K562 (cell line): ENCODE measurements at regions not wholly inside any gene's neighbourhood (a gene's known extent, or its start where the extent isn't known, plus 50 kb on each side); places are given as distances from the start of the nearest gene placed in this dataset.

Experiments used
- ATAC-seq: fragments of 200-7000 bp; cut with Tn5 transposase; 3 replicates; pipeline ENCODE4 v1.9.1; 2020; ENCODE audit warnings: moderate library complexity
- BruUV-seq: library from RNA; stranded (reverse); fragments of 400-500 nt; replicated peaks from 2 replicates; lab custom pipeline; 2021; lab: Mats Ljungman, UMichigan
- CTCF ChIA-PET: fragments of 300-600 bp; formaldehyde crosslinking; extraction: SDS; loops from one replicate; lab custom pipeline; 2021; ENCODE audit warnings: low intra/inter-chr PET ratio; lab: Yijun Ruan, JAX
- POLR2A ChIA-PET: fragments of 300-600, 350-650 bp; sonication (Branson Sonifier 250); formaldehyde crosslinking; extraction: SDS; loops from one replicate; lab custom pipeline; 2021; ENCODE audit warnings: antibody characterized with exemption, inconsistent platforms; lab: Yijun Ruan, JAX
- DNase-seq, 4 experiments: peaks; one replicate each; pipeline versions ENCODE4 v3.0.0 to v3.0.0-alpha.2; 2011 to 2018; ENCODE audit warnings: low spot score in 3 of 4, mixed read lengths in 3 of 4; ENCODE audit errors: extremely low read depth in 1 of 4
- FAIRE-seq: peaks from 2 replicates; lab custom pipeline; 2011; peaks lifted over from hg19 to GRCh38; lab: Jason Lieb, UNC
- H2AFZ ChIP-seq: 2 replicates; pipeline ENCODE4 v1.6.0; 2011; ENCODE audit warnings: low read depth, low read length, control low read depth, inconsistent platforms
- H3K27ac ChIP-seq: fragments of 200-600 bp; 3 replicates; pipeline ENCODE4 v1.8.0; 2011; ENCODE audit warnings: low read depth, mild to moderate bottlenecking, control low read depth, inconsistent platforms, low read length, moderate library complexity, mixed read lengths; ENCODE audit errors: extremely low read depth
- H3K27me3 ChIP-seq, 2 experiments: fragments of 300-600 bp in 1 of 2; 2 replicates in 1 of 2; 3 replicates in 1 of 2; pipeline versions ENCODE4 v1.6.0 to v1.8.0; 2011; ENCODE audit warnings: inconsistent platforms in 2 of 2, low read length in 2 of 2, mild to moderate bottlenecking in 1 of 2, mixed read lengths in 1 of 2, moderate library complexity in 1 of 2; ENCODE audit not compliant: control insufficient read depth in 2 of 2, insufficient read depth in 2 of 2
- H3K36me3 ChIP-seq: fragments of 300-600 bp; 3 replicates; pipeline ENCODE4 v1.8.0; 2011; ENCODE audit warnings: mild to moderate bottlenecking, low read length, inconsistent platforms; ENCODE audit not compliant: control insufficient read depth, insufficient read depth
- H3K4me1 ChIP-seq, 2 experiments: fragments of 200-600 bp in 1 of 2; replicated peaks in 1 of 2; 2 replicates in 1 of 2; 3 replicates in 1 of 2; pipeline versions ENCODE4 v1.5.1 to v1.8.0; 2011; ENCODE audit warnings: inconsistent platforms in 2 of 2, low read length in 2 of 2, mild to moderate bottlenecking in 1 of 2, mixed read lengths in 1 of 2, moderate library complexity in 1 of 2; ENCODE audit not compliant: control insufficient read depth in 2 of 2, insufficient read depth in 2 of 2
- H3K4me2 ChIP-seq: 2 replicates; pipeline ENCODE4 v1.6.1; 2011; ENCODE audit warnings: low read length, control low read depth, inconsistent platforms, mixed read lengths; ENCODE audit not compliant: insufficient read depth
- H3K4me3 ChIP-seq: fragments of 200-600 bp; sonication (generic), shearing (Covaris generic); 2 replicates; pipeline ENCODE4 v1.5.1; 2016; ENCODE audit warnings: control low read depth, inconsistent platforms
- H3K79me2 ChIP-seq: fragments of 200-600 bp; 3 replicates; pipeline ENCODE4 v1.8.0; 2011; ENCODE audit warnings: low read length, inconsistent platforms; ENCODE audit not compliant: control insufficient read depth, insufficient read depth
- H3K9ac ChIP-seq, 2 experiments: 2 replicates each; pipeline versions ENCODE4 v1.6.0 to v1.6.1; 2011; ENCODE audit warnings: low read depth in 2 of 2, low read length in 2 of 2, control low read depth in 1 of 2, inconsistent platforms in 1 of 2, mild to moderate bottlenecking in 1 of 2, mixed read lengths in 1 of 2; ENCODE audit not compliant: insufficient read depth in 1 of 2
- H3K9me1 ChIP-seq: one replicate; pipeline ENCODE4 v1.6.0; 2011; ENCODE audit warnings: inconsistent platforms, mild to moderate bottlenecking, low read length, moderate library complexity; ENCODE audit not compliant: control insufficient read depth, insufficient read depth
- H3K9me3 ChIP-seq: replicated peaks from 2 replicates; pipeline ENCODE4 v1.5.1; 2011; ENCODE audit warnings: low read depth, low read length, inconsistent platforms; ENCODE audit not compliant: control insufficient read depth, insufficient read depth
- H4K20me1 ChIP-seq: replicated peaks from 2 replicates; pipeline ENCODE4 v1.6.1; 2011; ENCODE audit warnings: low read length, inconsistent platforms, mixed read lengths; ENCODE audit not compliant: control insufficient read depth, insufficient read depth
- DNMT1 ChIP-seq: fragments of 450-650 bp; IDR thresholded peaks from 2 replicates; pipeline ENCODE4 v1.6.1; 2016; ENCODE audit warnings: antibody characterized with exemption, mild to moderate bottlenecking
- DPF2 ChIP-seq: fragments of 450-650 bp; IDR thresholded peaks from 2 replicates; pipeline ENCODE4 v1.6.1; 2016
- FIP1L1 ChIP-seq: fragments of 200-400 bp; formaldehyde crosslinking; IDR thresholded peaks from 2 replicates; pipeline ENCODE4 v1.6.1; 2018; ENCODE audit warnings: mild to moderate bottlenecking, low read depth, low read length; ENCODE audit not compliant: poor library complexity, severe bottlenecking
- HIVEP1 ChIP-seq: fragments of 250-450 bp; sonication (Bioruptor Pico); IDR thresholded peaks from 2 replicates; pipeline ENCODE4 v1.4.0; 2020; ENCODE audit warnings: mild to moderate bottlenecking
- HNRNPL ChIP-seq: fragments of 200-400 bp; formaldehyde crosslinking; IDR thresholded peaks from 2 replicates; pipeline ENCODE4 v1.6.1; 2017; ENCODE audit warnings: low read depth, mild to moderate bottlenecking, low read length
- JUNB ChIP-seq: fragments of 450-650 bp; formaldehyde crosslinking; conservative IDR thresholded peaks from 2 replicates; pipeline ENCODE4 v1.4.0; 2020; ENCODE audit warnings: mild to moderate bottlenecking
- JUND ChIP-seq, 2 experiments: IDR thresholded peaks; 2 replicates in 1 of 2; 3 replicates in 1 of 2; pipeline ENCODE4 v1.6.1; 2011; ENCODE audit warnings: borderline replicate concordance in 2 of 2, low read depth in 2 of 2, low read length in 2 of 2, improper control_type of control experiment in 1 of 2, missing biosample characterization in 1 of 2, missing genetic modification characterization in 1 of 2, missing genetic modification reagents in 1 of 2
- MAFG ChIP-seq: fragments of 450-650 bp; conservative IDR thresholded peaks from 2 replicates; pipeline ENCODE4 v1.6.1; 2016; ENCODE audit warnings: missing genetic modification characterization, missing compliant biosample characterization
- MCM7 ChIP-seq, 2 experiments: fragments of 450-650 bp; IDR thresholded peaks; 2 replicates each; pipeline ENCODE4 v1.6.1; 2016 to 2018
- NCOA1 ChIP-seq: fragments of 450-650 bp; IDR thresholded peaks from 2 replicates; pipeline ENCODE4 v1.6.1; 2016; ENCODE audit warnings: low read depth
- NR1H2 ChIP-seq: sonication (generic); formaldehyde crosslinking; IDR thresholded peaks from 2 replicates; pipeline ENCODE4 v1.4.0; 2020; ENCODE audit warnings: mild to moderate bottlenecking, missing genetic modification reagents
- NUFIP1 ChIP-seq: fragments of 450-650 bp; IDR thresholded peaks from 2 replicates; pipeline ENCODE4 v1.6.1; 2018; ENCODE audit not compliant: partially characterized antibody
- POLR2G ChIP-seq: fragments of 200-400 bp; formaldehyde crosslinking; IDR thresholded peaks from 2 replicates; pipeline ENCODE4 v1.6.1; 2017; ENCODE audit warnings: low read depth, mild to moderate bottlenecking, antibody characterized with exemption, low read length, moderate library complexity
- RB1 ChIP-seq: fragments of 450-650 bp; IDR thresholded peaks from 2 replicates; pipeline ENCODE4 v1.6.1; 2017; ENCODE audit warnings: low read depth, mild to moderate bottlenecking
- SMARCB1 ChIP-seq: IDR thresholded peaks from 2 replicates; pipeline ENCODE4 v1.6.1; 2011; ENCODE audit warnings: improper control_type of control experiment, low read depth; ENCODE audit not compliant: insufficient read length
- ZNF311 ChIP-seq: fragments of 250-450 bp; sonication (Bioruptor Pico); IDR thresholded peaks from 2 replicates; pipeline ENCODE4 v1.4.0; 2020; ENCODE audit warnings: mild to moderate bottlenecking, moderate library complexity
- ZNF444 ChIP-seq: fragments of 250-450 bp; sonication (Bioruptor Pico); IDR thresholded peaks from 2 replicates; pipeline ENCODE4 v1.4.0; 2020; ENCODE audit warnings: mild to moderate bottlenecking, moderate library complexity
- ZNF830 ChIP-seq: fragments of 250-450 bp; sonication (Bioruptor Pico); IDR thresholded peaks from 2 replicates; pipeline ENCODE4 v1.5.0; 2021; ENCODE audit warnings: mild to moderate bottlenecking
- WGBS: fragments of 100-300 bp; shearing (Covaris generic); methylation state at CpG from one replicate; pipeline ENCODE4 v1.1.6; 2016; ENCODE audit warnings: low coverage, mixed read lengths; ENCODE audit not compliant: insufficient coverage; ENCODE audit errors: missing lambda C conversion rate; 5-methylcytosine and 5-hydroxymethylcytosine counted together
- in situ Hi-C: fragments of 300-500 bp; cut with MboI; formaldehyde crosslinking; loops from 4 replicates; pipeline ENCODE4 v1.15.0; 2018; ENCODE audit warnings: inconsistent platforms, mixed read lengths
- intact Hi-C: fragments of 100-400 bp; cut with micrococcal nuclease; formaldehyde crosslinking; loops from 2 replicates; pipeline ENCODE4 v1.14.2; 2022
- TF ChIP-seq, protein P1 (sequence below): sonication (generic); formaldehyde crosslinking; IDR thresholded peaks from 2 replicates; pipeline ENCODE4 v1.8.1; 2023; ENCODE audit warnings: mild to moderate bottlenecking, missing genetic modification reagents

DNA sequence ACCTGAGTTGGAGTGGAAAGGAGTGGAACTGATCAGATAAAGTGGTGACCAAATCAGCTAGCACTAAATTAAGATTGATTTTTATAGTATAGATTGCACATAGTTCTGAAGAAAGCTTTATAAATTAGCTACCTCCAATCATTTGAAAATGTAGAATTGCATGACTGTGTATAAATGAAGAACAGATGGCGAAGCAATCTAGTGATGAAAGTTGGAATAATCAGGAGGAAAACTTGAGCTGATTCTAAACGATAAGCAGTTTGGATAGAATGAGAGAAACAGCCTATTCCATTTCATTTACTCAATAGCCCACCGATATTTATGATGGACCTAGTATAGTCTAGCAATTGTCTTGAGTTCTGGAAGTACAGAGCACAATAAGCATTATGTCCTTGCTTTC is 661.5 kb downstream of the PLA2G4A start:
- Histone ChIP-seq H3K27me3 (no peaks in the 10 kb centered on the region), H3K27ac (no peak overlapping the region), H4K20me1 (no peaks in the 10 kb centered on the region), H3K4me3 (no peak overlapping the region), H3K9ac (no peak overlapping the region), H3K9me1 (no peaks in the 10 kb centered on the region)
- WGBS: 2% methylated on average over 3 of the region's 3 CpGs
- ChIA-PET CTCF (no interaction called here), POLR2A (no interaction called here)
- BruUV-seq: no TSS peak
- no peak for FAIRE-seq
- in situ Hi-C loops: no loop called here
- DNase-seq: no peak
- no peak for TF ChIP-seq ZNF830
- no peak for TF ChIP-seq MCM7 (IDR thresholded peaks at IDR 0.05)
- no peak for TF ChIP-seq HNRNPL
- TF ChIP-seq HIVEP1 (CRISPR knock-in tag): no peak
- TF ChIP-seq NCOA1: no peak
- no peak for TF ChIP-seq JUND (IDR thresholded peaks at IDR 0.05; ENCODE audit: borderline replicate concordance, low read depth, low read length)
- no peak for TF ChIP-seq JUND (tag; IDR thresholded peaks at IDR 0.05; ENCODE audit: borderline replicate concordance, low read depth, low read length)
- no peak for TF ChIP-seq POLR2G
- TF ChIP-seq, protein P1, sequence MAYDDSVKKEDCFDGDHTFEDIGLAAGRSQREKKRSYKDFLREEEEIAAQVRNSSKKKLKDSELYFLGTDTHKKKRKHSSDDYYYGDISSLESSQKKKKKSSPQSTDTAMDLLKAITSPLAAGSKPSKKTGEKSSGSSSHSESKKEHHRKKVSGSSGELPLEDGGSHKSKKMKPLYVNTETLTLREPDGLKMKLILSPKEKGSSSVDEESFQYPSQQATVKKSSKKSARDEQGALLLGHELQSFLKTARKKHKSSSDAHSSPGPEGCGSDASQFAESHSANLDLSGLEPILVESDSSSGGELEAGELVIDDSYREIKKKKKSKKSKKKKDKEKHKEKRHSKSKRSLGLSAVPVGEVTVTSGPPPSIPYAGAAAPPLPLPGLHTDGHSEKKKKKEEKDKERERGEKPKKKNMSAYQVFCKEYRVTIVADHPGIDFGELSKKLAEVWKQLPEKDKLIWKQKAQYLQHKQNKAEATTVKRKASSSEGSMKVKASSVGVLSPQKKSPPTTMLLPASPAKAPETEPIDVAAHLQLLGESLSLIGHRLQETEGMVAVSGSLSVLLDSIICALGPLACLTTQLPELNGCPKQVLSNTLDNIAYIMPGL (CRISPR knock-in tag): no peak
- no peak for TF ChIP-seq FIP1L1
- TF ChIP-seq RB1: no peak
- TF ChIP-seq MAFG (tag): no peak
- TF ChIP-seq ZNF444 (CRISPR knock-in tag): no peak
- no peak for TF ChIP-seq JUNB (CRISPR knock-in tag)
- no peak for TF ChIP-seq NR1H2 (CRISPR knock-in tag)
- no peak for TF ChIP-seq ZNF311 (CRISPR knock-in tag)
- no peak for TF ChIP-seq DPF2
- TF ChIP-seq DNMT1: no peak
- no peak for TF ChIP-seq SMARCB1
- TF ChIP-seq NUFIP1: no peak
- TF ChIP-seq, all 486 proteins: peak for 0
- no peaks in the 10 kb centered on the region for H3K9me3 ChIP-seq
- H3K4me1 ChIP-seq: no peaks in the 10 kb centered on the region
- no peak overlapping the region for H2AFZ ChIP-seq
- H3K4me2 ChIP-seq: no peak overlapping the region
- intact Hi-C loops: no loop called here
- no peaks in the 10 kb centered on the region for H3K79me2 ChIP-seq
- H3K36me3 ChIP-seq: no peaks in the 10 kb centered on the region
- ATAC-seq: no peak
